IMR-90 (cell line): ENCODE measurements at regions not wholly inside any gene's neighbourhood (a gene's known extent, or its start where the extent isn't known, plus 50 kb on each side); places are given as distances from the start of the nearest gene placed in this dataset.

ENCODE experiments used
- ATAC-seq: fragments of 200-7000 bp; cut with Tn5 transposase; 2 replicates; pipeline ENCODE4 v1.9.1; 2020; ENCODE audit warnings: low read depth, mild to moderate bottlenecking, moderate library complexity
- BruUV-seq: library from RNA; stranded (reverse); fragments of 400-500 nt; replicated peaks from 2 replicates; lab custom pipeline; 2021; lab: Mats Ljungman, UMichigan
- CTCF ChIA-PET: fragments of 300-600 bp; formaldehyde crosslinking; extraction: SDS; loops from one replicate; lab custom pipeline; 2021; ENCODE audit warnings: antibody characterized with exemption; lab: Yijun Ruan, JAX
- POLR2A ChIA-PET: fragments of 300-600 bp; sonication (Branson Sonifier 250); formaldehyde crosslinking; loops from one replicate; lab custom pipeline; 2022; ENCODE audit warnings: antibody characterized with exemption; ENCODE audit not compliant: unreplicated experiment; lab: Charles Lee
- DNase-seq: peaks from one replicate; pipeline ENCODE4 v3.0.0; 2013
- H2AFZ ChIP-seq: replicated peaks from 2 replicates; pipeline ENCODE3; 2013; ENCODE audit warnings: low read length, mild to moderate bottlenecking; ENCODE audit not compliant: poor library complexity
- H2AK5ac ChIP-seq: 2 replicates; pipeline ENCODE4 v1.6.1; 2013; ENCODE audit warnings: low read depth, low read length, inconsistent platforms
- H2AK9ac ChIP-seq: replicated peaks from 2 replicates; pipeline ENCODE3; 2013; ENCODE audit warnings: mild to moderate bottlenecking, low read depth, low read length, moderate library complexity; ENCODE audit not compliant: poor library complexity
- H2BK120ac ChIP-seq: 2 replicates; pipeline ENCODE4 v1.6.1; 2013; ENCODE audit warnings: low read depth, low read length, inconsistent platforms
- H2BK15ac ChIP-seq: 3 replicates; pipeline ENCODE4 v1.6.1; 2013; ENCODE audit warnings: low read depth, low read length, inconsistent platforms
- H2BK20ac ChIP-seq: 2 replicates; pipeline ENCODE4 v1.6.1; 2013; ENCODE audit warnings: low read depth, mild to moderate bottlenecking, inconsistent platforms, low read length, moderate library complexity
- H2BK5ac ChIP-seq: 2 replicates; pipeline ENCODE4 v1.6.1; 2013; ENCODE audit warnings: mild to moderate bottlenecking, low read depth, low read length, inconsistent platforms; ENCODE audit not compliant: poor library complexity, severe bottlenecking
- H3K14ac ChIP-seq: replicated peaks from 2 replicates; pipeline ENCODE4 v1.6.1; 2013; ENCODE audit warnings: low read depth, low read length, inconsistent platforms
- H3K18ac ChIP-seq: 2 replicates; pipeline ENCODE4 v1.6.1; 2013; ENCODE audit warnings: low read depth, low read length, control low read depth
- H3K23ac ChIP-seq: 2 replicates; pipeline ENCODE4 v1.6.1; 2013; ENCODE audit warnings: low read depth, low read length, inconsistent platforms
- H3K27ac ChIP-seq: 2 replicates; pipeline ENCODE4 v1.5.1; 2013; ENCODE audit warnings: mild to moderate bottlenecking, control low read depth, low read length; ENCODE audit not compliant: insufficient read depth
- H3K27me3 ChIP-seq: 2 replicates; pipeline ENCODE4 v1.6.1; 2013; ENCODE audit warnings: low read length; ENCODE audit not compliant: control insufficient read depth, insufficient read depth
- H3K36me3 ChIP-seq: 2 replicates; pipeline ENCODE4 v1.6.1; 2013; ENCODE audit warnings: low read length, mixed read lengths; ENCODE audit not compliant: control insufficient read depth, insufficient read depth
- H3K4ac ChIP-seq: 2 replicates; pipeline ENCODE4 v1.6.1; 2013; ENCODE audit warnings: low read depth, low read length, inconsistent platforms
- H3K4me1 ChIP-seq: 2 replicates; pipeline ENCODE4 v1.6.1; 2013; ENCODE audit warnings: low read length, mixed read lengths; ENCODE audit not compliant: control insufficient read depth, insufficient read depth
- H3K4me2 ChIP-seq: 2 replicates; pipeline ENCODE4 v1.6.1; 2013; ENCODE audit warnings: low read depth, mild to moderate bottlenecking, control low read depth, low read length, moderate library complexity
- H3K4me3 ChIP-seq: 2 replicates; pipeline ENCODE4 v1.5.1; 2013; ENCODE audit warnings: low read depth, mild to moderate bottlenecking, control low read depth, low read length, moderate library complexity; ENCODE audit not compliant: insufficient read depth
- H3K56ac ChIP-seq: 2 replicates; pipeline ENCODE4 v1.6.1; 2013; ENCODE audit warnings: low read length, inconsistent platforms; ENCODE audit not compliant: insufficient read depth; ENCODE audit errors: extremely low read depth
- H3K79me1 ChIP-seq, 2 experiments: 2 replicates each; pipeline ENCODE4 v1.6.1; 2013; ENCODE audit warnings: low read length in 2 of 2, inconsistent platforms in 1 of 2, low read depth in 1 of 2
- H3K9ac ChIP-seq: 2 replicates; pipeline ENCODE4 v1.6.1; 2013; ENCODE audit warnings: low read depth, low read length, control low read depth
- H3K9me1 ChIP-seq: 2 replicates; pipeline ENCODE4 v1.6.1; 2013; ENCODE audit warnings: low read length, inconsistent platforms; ENCODE audit not compliant: insufficient read depth
- H3K9me3 ChIP-seq: 2 replicates; pipeline ENCODE4 v1.6.1; 2013; ENCODE audit warnings: low read length; ENCODE audit not compliant: control insufficient read depth, insufficient read depth
- H4K20me1 ChIP-seq: 2 replicates; pipeline ENCODE4 v1.6.1; 2013; ENCODE audit warnings: low read length, inconsistent platforms; ENCODE audit not compliant: insufficient read depth
- H4K5ac ChIP-seq: 2 replicates; pipeline ENCODE4 v1.6.1; 2013; ENCODE audit warnings: mild to moderate bottlenecking, low read depth, low read length, control low read depth
- H4K8ac ChIP-seq, 2 experiments: 2 replicates each; pipeline ENCODE4 v1.6.1; 2013; ENCODE audit warnings: low read depth in 2 of 2, low read length in 2 of 2, control low read depth in 1 of 2, inconsistent platforms in 1 of 2
- H4K91ac ChIP-seq: 2 replicates; pipeline ENCODE4 v1.6.1; 2013; ENCODE audit warnings: low read depth, low read length, inconsistent platforms; ENCODE audit not compliant: insufficient read depth
- CEBPB ChIP-seq: IDR thresholded peaks from 2 replicates; pipeline ENCODE4 v1.6.1; 2012; ENCODE audit warnings: low read depth, low read length, improper control_type of control experiment
- CHD1 ChIP-seq: IDR thresholded peaks from 2 replicates; pipeline ENCODE4 v1.6.1; 2012; ENCODE audit warnings: low read depth, low read length, improper control_type of control experiment
- ELK1 ChIP-seq: fragments of 150-350 bp; IDR thresholded peaks from 2 replicates; pipeline ENCODE4 v1.6.1; 2016; ENCODE audit warnings: low read depth, mild to moderate bottlenecking, low read length, moderate library complexity, borderline replicate concordance
- NFE2L2 ChIP-seq: fragments of 150-350 bp; IDR thresholded peaks from 2 replicates; pipeline ENCODE4 v1.6.1; 2016; ENCODE audit warnings: low read depth, mild to moderate bottlenecking, low read length
- WGBS, 2 experiments: methylation state at CpG; one replicate each; pipeline versions ENCODE4 v1.1.5 to v1.1.7; 2013; ENCODE audit warnings: missing lambda C conversion rate in 2 of 2; ENCODE audit not compliant: insufficient read length in 1 of 2; ENCODE audit errors: extremely low coverage in 2 of 2; 5-methylcytosine and 5-hydroxymethylcytosine counted together
- dilution Hi-C: fragments of 300-500 bp; cut with HindIII; formaldehyde crosslinking; loops from one replicate; pipeline ENCODE4 v1.14.3; 2018; ENCODE audit warnings: low sequenced_read_pairs; ENCODE audit not compliant: unreplicated experiment
- in situ Hi-C: fragments of 300-500 bp; cut with MboI; formaldehyde crosslinking; loops from 3 replicates; pipeline ENCODE4 v1.14.3; 2019; ENCODE audit warnings: low sequenced_read_pairs, inconsistent platforms, mixed read lengths
- intact Hi-C: fragments of 100-400 bp; cut with micrococcal nuclease; formaldehyde crosslinking; loops from 2 replicates; pipeline ENCODE4 v1.10.0; 2022

- H3K14ac ChIP-seq: no peak overlapping the region
- no peak overlapping the region for H2AFZ ChIP-seq
- ATAC-seq: no peak
- ChIA-PET POLR2A (no interaction called here), CTCF (no interaction called here)
- no peak overlapping the region for H3K4me2 ChIP-seq
- no peak overlapping the region for H4K8ac ChIP-seq
- no peaks in the 10 kb centered on the region for H3K36me3 ChIP-seq
- no peak overlapping the region for H3K23ac ChIP-seq
- intact Hi-C loops (no loop called here), in situ Hi-C loops (no loop called here), dilution Hi-C loops (no loop called here)
- no peak overlapping the region for H2BK15ac ChIP-seq
- DNase-seq: no peak
- no peak overlapping the region for H2BK5ac ChIP-seq
- no peak overlapping the region for H3K4ac ChIP-seq
- no peak overlapping the region for H3K4me3 ChIP-seq
- no peaks in the 10 kb centered on the region for H3K9me3 ChIP-seq
- H3K56ac ChIP-seq: no peak overlapping the region
- no peaks in the 10 kb centered on the region; the same call in 1 of the 2 replicates for H3K27me3 ChIP-seq
- TF ChIP-seq CHD1: no peak
- no peak for TF ChIP-seq CEBPB
- TF ChIP-seq NFE2L2: no peak
- TF ChIP-seq ELK1: no peak
- H2BK120ac ChIP-seq: no peak overlapping the region
- H3K9ac ChIP-seq: no peak overlapping the region
- H3K4me1 ChIP-seq: no peaks in the 10 kb centered on the region
- H2AK5ac ChIP-seq: no peak overlapping the region
- H3K9me1 ChIP-seq: no peaks in the 10 kb centered on the region
- H4K20me1 ChIP-seq: no peaks in the 10 kb centered on the region
- no peak overlapping the region for H4K5ac ChIP-seq
- H4K91ac ChIP-seq: no peak overlapping the region
- no peak overlapping the region for H3K18ac ChIP-seq
- no peak overlapping the region for H3K27ac ChIP-seq
- no TSS peak for BruUV-seq
- no peaks in the 10 kb centered on the region for H3K79me1 ChIP-seq
- no peak overlapping the region for H2AK9ac ChIP-seq
- WGBS, 2 experiments: no CpG with 5 or more reads among the region's 4 CpGs
- no peak overlapping the region for H2BK20ac ChIP-seq
Measured at GRCh38 chr16:49912721-49913120, 56.8 kb upstream of the ZNF423 start.
